Ovary (tissue), 7 donors: ENCODE measurements at regions not wholly inside any gene's neighbourhood (a gene's known extent, or its start where the extent isn't known, plus 50 kb on each side); places are given as distances from the start of the nearest gene placed in this dataset.

Experiments used
- DNase-seq, 5 donors: peaks; one replicate each; pipeline ENCODE4 v3.0.0-alpha.2; 2019 to 2020
- H3K27ac ChIP-seq, 2 donors: fragments of 200-600 bp; one replicate each; pipeline versions ENCODE4 v1.5.1 to v1.8.0; 2019 to 2022
- H3K27me3 ChIP-seq: fragments of 200-600 bp; one replicate; pipeline ENCODE4 v1.8.0; 2022
- H3K36me3 ChIP-seq: fragments of 200-600 bp; sonication (generic); one replicate; pipeline ENCODE4 v1.5.1; 2019
- H3K4me1 ChIP-seq: one replicate; pipeline ENCODE4 v1.8.1; 2013; ENCODE audit warnings: mild to moderate bottlenecking, moderate library complexity; ENCODE audit not compliant: insufficient read depth
- H3K4me3 ChIP-seq: fragments of 200-600 bp; sonication (generic); one replicate; pipeline ENCODE4 v1.5.1; 2017
- H3K9me3 ChIP-seq, 2 donors: fragments of 200-600 bp in 1 of 2; sonication (generic) in 1 of 2; one replicate each; pipeline versions ENCODE4 v1.5.1 to v1.8.1; 2013 to 2019; ENCODE audit warnings: mild to moderate bottlenecking in 1 of 2, moderate library complexity in 1 of 2
- EP300 ChIP-seq: sonication (generic); formaldehyde crosslinking; IDR thresholded peaks from one replicate; pipeline ENCODE4 v1.6.1; 2017; ENCODE audit warnings: antibody characterized with exemption
- POLR2A ChIP-seq: fragments of 450-650 bp; IDR thresholded peaks from one replicate; pipeline ENCODE4 v1.6.1; 2017; ENCODE audit warnings: antibody characterized with exemption, mild to moderate bottlenecking, moderate library complexity
- WGBS, 3 donors: extraction: QIAGEN DNeasy Blood & Tissue Kit in 1 of 3; methylation state at CpG; one replicate each; pipeline versions ENCODE4 v1.1.5 to v1.1.7; 2013 to 2017; 5-methylcytosine and 5-hydroxymethylcytosine counted together
- intact Hi-C, 4 donors: fragments of 100-400 bp; cut with DNase I; formaldehyde crosslinking; loops; one replicate each; pipeline versions ENCODE4 v1.11.0 to v1.15.1; 2022 to 2023
- TF ChIP-seq, protein P1 (sequence below), 3 donors: fragments of 450-650 bp in 2 of 3; fragments of 200-600 bp in 1 of 3; IDR thresholded peaks; one replicate each; pipeline versions ENCODE4 v1.5.1 to v1.8.0; 2016 to 2022; ENCODE audit warnings: antibody characterized with exemption in 3 of 3, mild to moderate bottlenecking in 1 of 3
- donor health status: DM: no; HTN: no; CAD: no; lungs with moderate emphysema.
- donor health status: DM: no; HTN: no; CAD: no.
- donor health status: Bipolar disorder and iron deficiency.
- donor health status: DM: no; HTN: no; CAD: no.
- donor health status: DM: yes; HTN: yes; CAD: no.

DNA sequence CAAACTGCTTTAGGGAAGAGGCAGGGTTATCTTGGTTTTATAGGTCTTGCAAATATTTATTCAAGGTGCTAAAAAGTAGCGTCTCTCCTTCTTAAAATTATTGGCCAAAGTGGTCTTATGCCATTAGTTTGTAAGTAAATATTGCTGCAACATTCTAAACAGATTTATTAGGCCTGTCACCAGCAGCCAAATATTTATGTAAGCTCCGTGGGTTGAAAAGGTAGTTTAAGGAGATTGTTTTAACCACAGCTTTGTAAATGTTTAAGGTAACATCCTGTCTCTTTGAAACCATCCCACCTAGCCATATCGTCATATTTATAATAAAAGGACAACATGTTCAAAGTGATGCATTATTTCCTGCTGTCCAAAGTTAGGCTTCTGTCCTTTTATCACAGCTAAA, 210.1 kb upstream of the LNX1 start:
- Histone ChIP-seq H3K4me3 (no peak overlapping the region), H3K9me3 (no peaks in the 10 kb centered on the region), H3K36me3 (no peaks in the 10 kb centered on the region), H3K27me3 (no peaks in the 10 kb centered on the region), H3K4me1 (no peaks in the 10 kb centered on the region), H3K27ac (no peak overlapping the region)
- TF ChIP-seq POLR2A (no peak), EP300 (no peak)
- TF ChIP-seq, protein P1, sequence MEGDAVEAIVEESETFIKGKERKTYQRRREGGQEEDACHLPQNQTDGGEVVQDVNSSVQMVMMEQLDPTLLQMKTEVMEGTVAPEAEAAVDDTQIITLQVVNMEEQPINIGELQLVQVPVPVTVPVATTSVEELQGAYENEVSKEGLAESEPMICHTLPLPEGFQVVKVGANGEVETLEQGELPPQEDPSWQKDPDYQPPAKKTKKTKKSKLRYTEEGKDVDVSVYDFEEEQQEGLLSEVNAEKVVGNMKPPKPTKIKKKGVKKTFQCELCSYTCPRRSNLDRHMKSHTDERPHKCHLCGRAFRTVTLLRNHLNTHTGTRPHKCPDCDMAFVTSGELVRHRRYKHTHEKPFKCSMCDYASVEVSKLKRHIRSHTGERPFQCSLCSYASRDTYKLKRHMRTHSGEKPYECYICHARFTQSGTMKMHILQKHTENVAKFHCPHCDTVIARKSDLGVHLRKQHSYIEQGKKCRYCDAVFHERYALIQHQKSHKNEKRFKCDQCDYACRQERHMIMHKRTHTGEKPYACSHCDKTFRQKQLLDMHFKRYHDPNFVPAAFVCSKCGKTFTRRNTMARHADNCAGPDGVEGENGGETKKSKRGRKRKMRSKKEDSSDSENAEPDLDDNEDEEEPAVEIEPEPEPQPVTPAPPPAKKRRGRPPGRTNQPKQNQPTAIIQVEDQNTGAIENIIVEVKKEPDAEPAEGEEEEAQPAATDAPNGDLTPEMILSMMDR (IDR thresholded peaks at IDR 0.05), result no peak
- WGBS, 3 donors, result 43 to 51% (median 45%) methylated on average over 3 of the region's 3 CpGs
- intact Hi-C loops, result no loop called here
- DNase-seq, result no peak

DNA sequence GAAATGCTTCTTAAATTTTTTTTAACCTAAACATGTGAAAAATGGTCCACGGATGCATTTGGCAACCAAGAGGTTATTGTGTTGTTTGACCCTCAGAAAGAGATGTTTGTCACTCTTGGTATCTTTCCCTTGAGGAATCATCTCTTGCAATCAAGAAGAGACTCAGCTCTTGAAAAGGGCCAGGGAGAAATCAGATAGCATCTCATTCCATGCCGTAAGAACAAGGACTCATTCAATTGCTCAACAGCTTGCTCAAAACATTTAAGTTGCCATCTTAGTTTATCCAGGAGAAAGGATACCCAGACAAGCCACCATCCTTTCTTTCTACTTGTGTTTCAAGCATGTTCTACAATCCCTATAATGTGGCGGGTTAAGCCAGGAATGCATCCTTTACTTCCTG, 209.5 kb upstream of the LNX1 start:
- no peaks in the 10 kb centered on the region for H3K9me3 ChIP-seq
- H3K27me3 ChIP-seq, result no peaks in the 10 kb centered on the region
- H3K4me1 ChIP-seq, result no peaks in the 10 kb centered on the region
- intact Hi-C loops, result no loop called here
- 85 to 89% (median 89%) methylated on average over 3 of the region's 3 CpGs for WGBS, 3 donors
- no peak for DNase-seq
- no peak overlapping the region for H3K27ac ChIP-seq
- H3K4me3 ChIP-seq, result no peak overlapping the region
- TF ChIP-seq, protein P1 (IDR thresholded peaks at IDR 0.05), result no peak
- TF ChIP-seq POLR2A, result no peak
- TF ChIP-seq EP300, result no peak
- no peaks in the 10 kb centered on the region for H3K36me3 ChIP-seq

DNA sequence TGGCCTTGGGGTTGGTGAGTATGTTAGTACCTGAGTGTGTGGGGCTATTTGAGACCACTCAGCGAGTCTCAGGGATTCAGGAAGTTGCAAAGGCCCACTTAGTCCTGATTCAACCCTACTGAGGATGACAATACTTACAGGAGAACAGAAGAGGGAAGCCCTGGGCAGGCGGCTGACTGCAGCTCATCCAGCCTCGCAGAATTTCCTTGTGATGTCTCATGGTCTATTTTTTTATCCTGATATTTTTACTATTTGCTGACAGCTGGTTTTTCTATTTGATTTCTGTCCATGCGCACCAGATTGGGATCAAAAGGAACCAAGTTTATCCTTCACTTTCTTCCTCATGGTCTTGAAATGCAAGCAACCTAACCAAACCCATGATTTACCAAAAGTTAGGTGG, 201.8 kb upstream of the LNX1 start:
- TF ChIP-seq EP300, result no peak
- TF ChIP-seq POLR2A, result no peak
- TF ChIP-seq, protein P1 (IDR thresholded peaks at IDR 0.05), result no peak
- H3K4me3 ChIP-seq, result no peak overlapping the region
- H3K9me3 ChIP-seq, result no peaks in the 10 kb centered on the region
- no peaks in the 10 kb centered on the region for H3K36me3 ChIP-seq
- no peaks in the 10 kb centered on the region for H3K27me3 ChIP-seq
- intact Hi-C loops, result no loop called here
- 92 to 95% (median 93%) methylated on average over 4 of the region's 4 CpGs for WGBS, 3 donors
- no peak for DNase-seq
- H3K27ac ChIP-seq, result no peak overlapping the region
- H3K4me1 ChIP-seq, result no peaks in the 10 kb centered on the region

DNA sequence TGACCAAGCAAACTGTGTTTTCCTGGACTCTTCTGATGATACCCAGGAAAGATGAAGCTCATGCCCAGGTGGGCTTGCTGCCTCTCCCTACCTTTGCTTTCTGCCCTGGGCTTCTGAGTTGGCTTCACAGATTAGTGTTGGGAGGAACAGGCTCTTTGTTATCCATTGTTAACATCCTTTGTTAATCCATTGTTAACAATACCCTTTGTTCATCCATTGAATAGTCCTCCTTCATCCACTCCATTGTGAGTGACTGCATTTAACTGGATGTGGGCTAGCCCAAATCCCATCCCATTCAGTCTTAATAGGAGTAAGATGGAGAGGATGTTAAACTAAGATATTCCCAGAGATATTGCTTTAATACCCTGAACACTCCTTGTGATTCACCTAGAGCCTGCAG, 199.0 kb upstream of the LNX1 start:
- Histone ChIP-seq H3K36me3 (no peaks in the 10 kb centered on the region), H3K4me3 (no peak overlapping the region), H3K27ac (no peak overlapping the region), H3K4me1 (peaks cover 8% of the 10 kb centered on the region), H3K27me3 (no peaks in the 10 kb centered on the region), H3K9me3 (no peaks in the 10 kb centered on the region)
- TF ChIP-seq EP300, result no peak
- no peak for TF ChIP-seq POLR2A
- TF ChIP-seq, protein P1 (IDR thresholded peaks at IDR 0.05), result no peak
- intact Hi-C loops, result no loop called here
- no peak for DNase-seq

DNA sequence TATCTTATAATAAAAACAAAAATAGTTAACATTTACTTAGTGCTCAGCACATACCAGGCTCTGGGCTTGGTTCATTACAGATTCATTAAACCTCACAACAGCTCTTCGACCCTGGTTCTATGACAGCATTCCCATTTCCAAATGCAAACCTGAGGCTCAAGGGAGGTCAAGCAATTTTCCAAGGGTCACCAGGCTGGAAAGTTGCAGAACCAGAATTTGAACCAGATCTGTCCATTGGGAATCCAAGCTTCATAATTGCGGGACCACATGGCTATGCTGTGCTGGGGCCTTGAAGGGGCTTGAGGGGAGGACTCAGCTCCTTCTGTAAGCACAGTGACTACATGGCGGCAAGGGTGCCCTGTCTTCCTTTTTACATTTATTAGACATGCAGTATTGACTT, 197.3 kb upstream of the LNX1 start:
- DNase-seq, result no peak
- Histone ChIP-seq H3K9me3 (no peaks in the 10 kb centered on the region), H3K4me1 (peaks cover 8% of the 10 kb centered on the region), H3K4me3 (no peak overlapping the region), H3K27me3 (no peaks in the 10 kb centered on the region), H3K36me3 (no peaks in the 10 kb centered on the region), H3K27ac (no peak overlapping the region)
- intact Hi-C loops, result loop anchor here in 1 of 4 donors (10.0 kb wide), 1 partner anchor 774 kb away; no protein-coding TSS in a partner anchor
- WGBS, 3 donors, result 86 to 95% (median 92%) methylated on average over 3 of the region's 3 CpGs
- TF ChIP-seq EP300, result no peak
- TF ChIP-seq POLR2A, result no peak
- TF ChIP-seq, protein P1 (IDR thresholded peaks at IDR 0.05), result no peak
